B cell (primary cell): ENCODE measurements at regions not wholly inside any gene's neighbourhood (a gene's known extent, or its start where the extent isn't known, plus 50 kb on each side); places are given as distances from the start of the nearest gene placed in this dataset.

Source experiments
- ATAC-seq: fragments of 200-7000 bp; cut with Tn5 transposase; one replicate; pipeline ENCODE4 v1.10.0; 2021; ENCODE audit warnings: low read depth, mild to moderate bottlenecking, moderate number of reproducible peaks, moderate library complexity
- CTCF ChIA-PET: fragments of 350-600 bp; sonication (Branson Sonifier 250); formaldehyde crosslinking; loops from one replicate; lab custom pipeline; 2021; ENCODE audit warnings: antibody characterized with exemption, inconsistent platforms; lab: Charles Lee
- POLR2A ChIA-PET: fragments of 350-600 bp; sonication (Branson Sonifier 250); formaldehyde crosslinking; loops from one replicate; lab custom pipeline; 2021; ENCODE audit warnings: antibody characterized with exemption; lab: Charles Lee
- DNase-seq: peaks from one replicate; pipeline ENCODE4 v3.0.0; 2013
- H2AFZ ChIP-seq: 2 replicates; pipeline ENCODE4 v1.6.1; 2012; ENCODE audit warnings: mild to moderate bottlenecking, low read depth, low read length; ENCODE audit not compliant: insufficient read depth, poor library complexity, severe bottlenecking
- H3K27ac ChIP-seq, 2 donors: 1 replicate in 1 of 2; 2 replicates in 1 of 2; pipeline ENCODE4 v1.5.1; 2012 to 2013; ENCODE audit warnings: low read length in 2 of 2, mild to moderate bottlenecking in 2 of 2, moderate library complexity in 1 of 2
- H3K27me3 ChIP-seq, 4 experiments: fragments of 200-600 bp in 1 of 4; sonication (generic) in 1 of 4; replicated peaks in 1 of 4; 1 replicate in 2 of 4; 2 replicates in 2 of 4; pipeline versions ENCODE4 v1.6.1 to v1.7.0; 2013 to 2016; ENCODE audit warnings: low read length in 3 of 4, mild to moderate bottlenecking in 2 of 4, mixed read lengths in 1 of 4, moderate library complexity in 1 of 4; ENCODE audit not compliant: insufficient read depth in 4 of 4, control insufficient read depth in 3 of 4; ENCODE audit errors: control extremely low read depth in 1 of 4
- H3K36me3 ChIP-seq, 2 experiments: replicated peaks in 1 of 2; 1 replicate in 1 of 2; 2 replicates in 1 of 2; pipeline versions ENCODE4 v1.6.1 to v1.7.1; 2013; ENCODE audit warnings: low read length in 1 of 2; ENCODE audit not compliant: insufficient read depth in 2 of 2, control insufficient read depth in 1 of 2; ENCODE audit errors: control extremely low read depth in 1 of 2, extremely low read depth in 1 of 2
- H3K4me1 ChIP-seq, 2 donors: fragments of 200-600 bp in 1 of 2; sonication (generic) in 1 of 2; 1 replicate in 1 of 2; 2 replicates in 1 of 2; pipeline versions ENCODE4 v1.5.1 to v1.6.1; 2013 to 2017; ENCODE audit warnings: low read length in 2 of 2; ENCODE audit not compliant: control insufficient read depth in 2 of 2, insufficient read depth in 2 of 2
- H3K4me2 ChIP-seq: replicated peaks from 2 replicates; pipeline ENCODE3; 2012; ENCODE audit warnings: mild to moderate bottlenecking, low read depth, low read length; ENCODE audit not compliant: poor library complexity, severe bottlenecking
- H3K4me3 ChIP-seq, 5 experiments: fragments of 200-600 bp in 1 of 5; sonication (generic) in 1 of 5; 1 replicate in 3 of 5; 2 replicates in 2 of 5; pipeline versions ENCODE4 v1.5.1 to v1.7.0; 2011 to 2016; ENCODE audit warnings: low read length in 4 of 5, mild to moderate bottlenecking in 4 of 5, low read depth in 2 of 5, control low read depth in 1 of 5, moderate library complexity in 1 of 5; ENCODE audit not compliant: insufficient read depth in 1 of 5; ENCODE audit errors: control extremely low read depth in 1 of 5, extremely low read depth in 1 of 5
- H3K79me2 ChIP-seq: fragments of 200-600 bp; sonication (generic); one replicate; pipeline ENCODE4 v1.6.0; 2016; ENCODE audit warnings: low read length; ENCODE audit not compliant: control insufficient read depth, insufficient read depth
- H3K9ac ChIP-seq: fragments of 200-600 bp; sonication (generic); 2 replicates; pipeline ENCODE4 v1.6.1; 2017; ENCODE audit warnings: mild to moderate bottlenecking, low read length, moderate library complexity
- H3K9me3 ChIP-seq, 3 donors: one replicate each; pipeline versions ENCODE4 v1.6.1 to v1.7.1; 2013; ENCODE audit warnings: low read length in 2 of 3; ENCODE audit not compliant: control insufficient read depth in 2 of 3, insufficient read depth in 1 of 3; ENCODE audit errors: control extremely low read depth in 1 of 3
- H4K20me1 ChIP-seq: 2 replicates; pipeline ENCODE4 v1.6.0; 2012; ENCODE audit warnings: mild to moderate bottlenecking, low read length; ENCODE audit not compliant: insufficient read depth, control insufficient read depth, poor library complexity, severe bottlenecking
- H3K27ac Mint-ChIP-seq: one replicate; pipeline ENCODE4 v1.8.0; 2021; ENCODE audit warnings: mixed read lengths
- H3K27me3 Mint-ChIP-seq: one replicate; pipeline ENCODE4 v1.8.0; 2021; ENCODE audit warnings: mixed read lengths
- H3K4me1 Mint-ChIP-seq: one replicate; pipeline ENCODE4 v1.8.0; 2021; ENCODE audit warnings: mixed read lengths
- H3K4me3 Mint-ChIP-seq: one replicate; pipeline ENCODE4 v1.8.0; 2021; ENCODE audit warnings: mixed read lengths
- H3K9me3 Mint-ChIP-seq: one replicate; pipeline ENCODE4 v1.8.0; 2022; ENCODE audit warnings: mixed read lengths; ENCODE audit not compliant: insufficient read depth
- CTCF ChIP-seq: fragments of 200-600 bp; IDR thresholded peaks from one replicate; pipeline ENCODE4 v1.8.0; 2022; ENCODE audit warnings: antibody characterized with exemption, mild to moderate bottlenecking
- EZH2 ChIP-seq: IDR thresholded peaks from 2 replicates; pipeline ENCODE4 v1.6.1; 2012; ENCODE audit warnings: borderline replicate concordance, low read depth, mild to moderate bottlenecking, moderate library complexity, low read length; ENCODE audit not compliant: insufficient read depth, poor library complexity, severe bottlenecking
- WGBS: methylation state at CpG from one replicate; pipeline ENCODE4 v1.1.5; 2013; ENCODE audit warnings: missing lambda C conversion rate; ENCODE audit not compliant: insufficient coverage; 5-methylcytosine and 5-hydroxymethylcytosine counted together
- intact Hi-C: fragments of 100-400 bp; cut with micrococcal nuclease; formaldehyde crosslinking; loops from one replicate; pipeline ENCODE4 v1.10.0; 2022

GRCh38 chrX:4239650-4240540 lies 526.4 kb upstream of the PRKX start:
- H3K27me3 ChIP-seq, result no peaks in the 10 kb centered on the region
- intact Hi-C loops, result no loop called here
- ChIA-PET POLR2A (no interaction called here), CTCF (no interaction called here)
- Mint-ChIP-seq H3K27me3 (no peaks in the 10 kb centered on the region), H3K27ac (no peak overlapping the region), H3K4me3 (no peak overlapping the region), H3K4me1 (peaks cover 3% of the 10 kb centered on the region), H3K9me3 (no peaks in the 10 kb centered on the region)
- DNase-seq, result peak; percentile 28
- H3K9ac ChIP-seq, result no peak overlapping the region
- no peaks in the 10 kb centered on the region for H4K20me1 ChIP-seq
- no peak for TF ChIP-seq EZH2
- no peak for TF ChIP-seq CTCF
- H3K27ac ChIP-seq, result peak overlapping the region; percentile 54 to 57
- H2AFZ ChIP-seq, result no peak overlapping the region
- H3K9me3 ChIP-seq, result peaks cover 1 to 18% (median 10%) of the 10 kb centered on the region in 3 donors
- no peak for ATAC-seq
- no peaks in the 10 kb centered on the region for H3K36me3 ChIP-seq
- 25% methylated on average over 5 of the region's 5 CpGs for WGBS
- H3K4me1 ChIP-seq, result peaks cover 0 to 6% of the 10 kb centered on the region in 2 donors
- no peak overlapping the region for H3K4me2 ChIP-seq
- H3K79me2 ChIP-seq, result no peaks in the 10 kb centered on the region
- H3K4me3 ChIP-seq, result peak overlapping the region in 1 of 5 experiments; percentile 2

GRCh38 chrX:4238916-4239315 lies 525.5 kb upstream of the PRKX start:
- Mint-ChIP-seq H3K27me3 (no peaks in the 10 kb centered on the region), H3K27ac (no peak overlapping the region), H3K9me3 (peaks cover 4% of the 10 kb centered on the region), H3K4me3 (no peak overlapping the region), H3K4me1 (peaks cover 3% of the 10 kb centered on the region)
- Histone ChIP-seq H3K9ac (no peak overlapping the region), H3K4me1 (peaks cover 0 to 6% of the 10 kb centered on the region in 2 donors), H3K27ac (no peak overlapping the region), H3K79me2 (no peaks in the 10 kb centered on the region), H2AFZ (no peak overlapping the region), H4K20me1 (no peaks in the 10 kb centered on the region), H3K27me3 (no peaks in the 10 kb centered on the region), H3K4me3 (no peak overlapping the region), H3K36me3 (no peaks in the 10 kb centered on the region), H3K4me2 (no peak overlapping the region), H3K9me3 (peaks cover 1 to 18% (median 10%) of the 10 kb centered on the region in 3 donors)
- no CpG with 5 or more reads among the region's 3 CpGs for WGBS
- no peak for ATAC-seq
- ChIA-PET POLR2A (no interaction called here), CTCF (no interaction called here)
- intact Hi-C loops, result no loop called here
- TF ChIP-seq EZH2 (no peak), CTCF (no peak)
- DNase-seq, result no peak
